Epithelial cell of esophagus (primary cell): ENCODE measurements at regions not wholly inside any gene's neighbourhood (a gene's known extent, or its start where the extent isn't known, plus 50 kb on each side); places are given as distances from the start of the nearest gene placed in this dataset.

Source experiments
- DNase-seq: peaks from one replicate; pipeline ENCODE4 v3.0.0; 2010; ENCODE audit warnings: low read depth
- H3K4me3 ChIP-seq: 2 replicates; pipeline ENCODE4 v1.5.1; 2011; ENCODE audit warnings: mild to moderate bottlenecking, low read length, control low read depth
- TF ChIP-seq, protein P1 (sequence below): IDR thresholded peaks from 2 replicates; pipeline ENCODE4 v1.5.1; 2011; ENCODE audit warnings: low read depth, mild to moderate bottlenecking, low read length, control low read depth, inconsistent platforms; ENCODE audit not compliant: insufficient read depth; ENCODE audit errors: missing control alignments

- H3K4me3 ChIP-seq = no peak overlapping the region
- no peak for DNase-seq
- TF ChIP-seq, protein P1, sequence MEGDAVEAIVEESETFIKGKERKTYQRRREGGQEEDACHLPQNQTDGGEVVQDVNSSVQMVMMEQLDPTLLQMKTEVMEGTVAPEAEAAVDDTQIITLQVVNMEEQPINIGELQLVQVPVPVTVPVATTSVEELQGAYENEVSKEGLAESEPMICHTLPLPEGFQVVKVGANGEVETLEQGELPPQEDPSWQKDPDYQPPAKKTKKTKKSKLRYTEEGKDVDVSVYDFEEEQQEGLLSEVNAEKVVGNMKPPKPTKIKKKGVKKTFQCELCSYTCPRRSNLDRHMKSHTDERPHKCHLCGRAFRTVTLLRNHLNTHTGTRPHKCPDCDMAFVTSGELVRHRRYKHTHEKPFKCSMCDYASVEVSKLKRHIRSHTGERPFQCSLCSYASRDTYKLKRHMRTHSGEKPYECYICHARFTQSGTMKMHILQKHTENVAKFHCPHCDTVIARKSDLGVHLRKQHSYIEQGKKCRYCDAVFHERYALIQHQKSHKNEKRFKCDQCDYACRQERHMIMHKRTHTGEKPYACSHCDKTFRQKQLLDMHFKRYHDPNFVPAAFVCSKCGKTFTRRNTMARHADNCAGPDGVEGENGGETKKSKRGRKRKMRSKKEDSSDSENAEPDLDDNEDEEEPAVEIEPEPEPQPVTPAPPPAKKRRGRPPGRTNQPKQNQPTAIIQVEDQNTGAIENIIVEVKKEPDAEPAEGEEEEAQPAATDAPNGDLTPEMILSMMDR = no peak
Observed at GRCh38 chr13:103373916-103374315, 307.7 kb upstream of the SLC10A2 start.

DNA sequence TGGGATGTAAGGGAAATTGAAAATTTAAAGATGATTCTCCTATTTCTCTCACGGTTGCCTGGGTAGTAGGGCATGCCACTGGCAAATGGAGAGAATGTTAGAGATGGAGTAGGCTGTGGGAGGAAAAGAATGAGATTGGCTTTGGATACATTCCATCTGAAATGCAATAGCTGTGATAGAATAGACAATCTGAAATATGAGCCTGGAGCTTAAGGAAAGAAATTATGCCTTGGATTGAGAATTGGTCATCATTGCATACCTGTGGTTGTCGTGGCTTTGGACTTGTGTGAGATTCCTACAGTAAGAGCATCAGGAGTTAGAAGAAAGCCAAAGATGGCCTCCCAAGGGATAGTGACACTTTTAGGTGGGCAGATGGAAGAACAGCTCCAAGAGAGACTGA is 305.1 kb upstream of the SLC10A2 start:
- no peak overlapping the region for H3K4me3 ChIP-seq
- no peak for DNase-seq

GRCh38 chr13:103370790-103371189 is 304.6 kb upstream of the SLC10A2 start:
- TF ChIP-seq, protein P1 = no peak
- no peak for DNase-seq
- H3K4me3 ChIP-seq = no peak overlapping the region

More for the DNA sequence above, 305.1 kb upstream of the SLC10A2 start:
- TF ChIP-seq, protein P1 = no peak

DNA sequence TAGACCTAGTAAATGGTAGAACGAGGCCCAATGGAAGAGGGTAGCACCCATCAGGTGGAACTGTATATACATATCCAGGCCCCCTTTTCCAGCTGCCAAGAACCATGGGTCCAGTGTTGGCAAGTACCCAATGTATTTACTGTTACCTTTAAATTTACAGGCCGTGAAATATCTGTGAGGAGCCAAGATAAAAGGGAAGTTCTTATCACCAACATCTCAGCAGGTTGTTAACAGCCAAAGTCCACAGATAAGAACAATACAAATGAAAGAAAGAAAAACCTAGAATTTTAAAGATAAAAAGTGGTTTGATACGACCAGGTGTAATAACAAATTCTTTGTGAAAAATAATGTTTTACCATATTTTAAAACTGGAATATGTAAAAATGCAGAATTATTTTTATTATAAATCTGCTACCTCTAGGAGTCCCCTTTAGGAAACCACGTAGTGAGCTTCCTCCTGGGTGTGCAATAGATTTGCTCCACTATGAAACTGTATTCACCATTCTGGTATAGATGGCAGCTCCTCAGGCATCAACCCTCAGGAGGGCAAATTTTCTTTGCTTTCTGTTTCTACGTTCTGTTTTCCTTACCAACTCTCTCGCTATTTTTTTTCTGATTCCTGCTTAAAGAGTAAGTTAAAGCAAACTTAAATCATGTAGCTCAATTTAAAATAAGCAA is 292.2 kb upstream of the SLC10A2 start:
- H3K4me3 ChIP-seq = no peak overlapping the region
- TF ChIP-seq, protein P1 = no peak
- DNase-seq = no peak

GRCh38 chr13:103356226-103356864 is 290.1 kb upstream of the SLC10A2 start:
- DNase-seq = no peak
- no peak overlapping the region for H3K4me3 ChIP-seq
- TF ChIP-seq, protein P1 = no peak

GRCh38 chr13:103354171-103354570 is 288.0 kb upstream of the SLC10A2 start:
- no peak overlapping the region for H3K4me3 ChIP-seq
- TF ChIP-seq, protein P1 = no peak
- no peak for DNase-seq
